Spinal cord (tissue), 9 donors: ENCODE measurements at regions not wholly inside any gene's neighbourhood (a gene's known extent, or its start where the extent isn't known, plus 50 kb on each side); places are given as distances from the start of the nearest gene placed in this dataset.

ENCODE experiments used
- DNase-seq, 6 donors: peaks; one replicate each; pipeline versions ENCODE4 v3.0.0 to v3.0.0-alpha.2; 2013 to 2015; ENCODE audit warnings: low spot score in 6 of 6, low read depth in 4 of 6
- H3K27ac ChIP-seq: one replicate; pipeline ENCODE4 v1.5.1; 2013; ENCODE audit warnings: low read depth, low read length, control low read depth
- H3K27me3 ChIP-seq: one replicate; pipeline ENCODE4 v1.6.1; 2013; ENCODE audit warnings: low read length; ENCODE audit not compliant: control insufficient read depth, insufficient read depth
- H3K36me3 ChIP-seq: one replicate; pipeline ENCODE4 v1.6.1; 2013; ENCODE audit warnings: low read length; ENCODE audit not compliant: control insufficient read depth, insufficient read depth
- H3K4me1 ChIP-seq: one replicate; pipeline ENCODE4 v1.6.1; 2013; ENCODE audit warnings: low read length; ENCODE audit not compliant: control insufficient read depth, insufficient read depth
- H3K4me3 ChIP-seq: one replicate; pipeline ENCODE4 v1.5.1; 2013; ENCODE audit warnings: low read depth, low read length, control low read depth
- H3K9me3 ChIP-seq: one replicate; pipeline ENCODE4 v1.6.1; 2013; ENCODE audit warnings: low read length; ENCODE audit not compliant: control insufficient read depth, insufficient read depth
- WGBS: methylation state at CpG from one replicate; pipeline ENCODE4 v1.1.5; 2013; ENCODE audit warnings: missing lambda C conversion rate; ENCODE audit not compliant: insufficient coverage; 5-methylcytosine and 5-hydroxymethylcytosine counted together
- donor health status: healthy.

DNA sequence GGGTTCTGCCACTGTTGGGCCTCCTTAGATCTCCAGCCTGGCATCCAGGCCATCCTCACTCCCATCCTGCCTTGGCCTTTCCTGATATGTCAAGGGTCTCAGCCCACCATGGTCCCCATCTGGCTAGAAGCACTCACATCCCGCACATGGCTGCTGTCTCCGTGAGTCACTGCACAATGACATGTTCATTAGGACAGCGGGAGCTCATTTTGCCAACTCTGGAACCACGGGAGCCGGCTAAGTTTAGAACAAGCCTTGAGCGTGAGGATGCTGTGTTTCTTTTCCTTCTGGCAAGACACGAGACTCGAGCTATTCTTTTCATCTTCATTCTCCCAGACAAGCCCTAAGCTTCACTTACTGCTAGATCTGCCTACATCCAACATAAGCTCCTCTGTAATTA lies 65.7 kb upstream of the KSR1 start:
- Histone ChIP-seq H3K27me3 (no peaks in the 10 kb centered on the region), H3K9me3 (no peaks in the 10 kb centered on the region), H3K27ac (no peak overlapping the region), H3K36me3 (no peaks in the 10 kb centered on the region), H3K4me3 (no peak overlapping the region), H3K4me1 (no peaks in the 10 kb centered on the region)
- 74% methylated on average over 6 of the region's 8 CpGs for WGBS
- DNase-seq: no peak

DNA sequence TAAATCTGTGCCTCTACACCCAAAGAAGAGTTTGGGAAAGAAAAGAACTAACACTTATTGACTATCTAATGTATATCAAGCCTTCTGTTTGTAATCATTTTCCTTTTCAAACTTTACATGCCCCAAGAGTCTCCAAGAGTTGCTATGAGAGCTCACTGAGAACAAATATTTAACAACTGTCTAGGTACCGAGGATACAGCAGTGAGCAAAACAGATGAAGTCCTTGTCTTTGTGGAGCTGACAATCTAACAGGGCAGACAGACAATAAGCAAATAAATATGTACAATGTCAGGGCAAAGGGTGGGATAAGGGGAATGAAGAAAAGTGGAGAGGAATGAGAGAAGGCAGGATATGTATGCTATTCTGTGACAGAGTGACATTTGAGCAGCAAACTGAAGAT lies 64.8 kb upstream of the KSR1 start:
- Histone ChIP-seq H3K27ac (no peak overlapping the region), H3K9me3 (no peaks in the 10 kb centered on the region), H3K4me1 (no peaks in the 10 kb centered on the region), H3K4me3 (no peak overlapping the region), H3K36me3 (no peaks in the 10 kb centered on the region), H3K27me3 (no peaks in the 10 kb centered on the region)
- DNase-seq: no peak
- WGBS: 80% methylated on average over 1 of the region's 1 CpG

DNA sequence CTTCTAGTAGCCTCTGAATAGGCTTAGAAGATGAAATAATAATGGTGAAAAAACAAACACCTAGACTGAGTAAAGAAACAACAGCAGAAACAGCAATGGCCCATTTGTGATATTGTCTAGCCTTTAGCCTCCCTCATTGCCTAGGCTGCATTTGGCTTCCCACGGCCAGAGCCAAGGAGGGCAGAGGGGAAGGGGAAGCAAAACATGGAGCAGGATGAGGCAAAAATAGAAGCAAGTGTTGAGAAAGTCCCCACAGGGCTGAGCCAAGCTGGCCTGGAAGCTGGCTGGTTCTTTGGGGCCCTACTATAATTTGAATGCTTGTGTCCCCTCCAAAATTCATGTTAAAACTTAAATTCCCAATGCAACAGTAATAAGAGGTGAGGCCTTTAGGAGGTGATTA lies 60.2 kb upstream of the KSR1 start:
- H3K36me3 ChIP-seq: no peaks in the 10 kb centered on the region
- H3K27ac ChIP-seq: no peak overlapping the region
- H3K4me1 ChIP-seq: no peaks in the 10 kb centered on the region
- H3K27me3 ChIP-seq: no peaks in the 10 kb centered on the region
- DNase-seq: no peak
- no CpG with 5 or more reads among the region's 1 CpG for WGBS
- H3K9me3 ChIP-seq: no peaks in the 10 kb centered on the region
- H3K4me3 ChIP-seq: no peak overlapping the region

DNA sequence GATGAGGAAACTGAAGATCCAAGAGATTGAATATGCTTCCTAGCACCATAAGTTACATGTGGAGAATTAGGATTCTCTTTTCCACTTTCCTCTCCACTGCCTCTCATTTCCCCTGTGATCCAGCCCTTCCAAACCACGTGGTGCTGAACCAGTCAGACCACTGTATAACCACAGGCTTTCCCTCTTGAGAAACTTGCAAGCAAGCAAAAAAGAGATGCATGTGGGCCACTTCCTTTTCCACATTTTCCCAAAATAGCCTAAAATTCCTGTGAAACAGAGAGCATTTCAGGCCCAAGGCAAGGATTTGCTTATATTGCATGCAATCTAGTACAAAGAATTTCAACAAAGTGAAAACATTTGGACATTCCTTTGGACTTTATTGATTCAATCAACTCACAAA lies 59.3 kb upstream of the KSR1 start:
- no peaks in the 10 kb centered on the region for H3K9me3 ChIP-seq
- 30% methylated on average over 1 of the region's 1 CpG for WGBS
- no peak overlapping the region for H3K27ac ChIP-seq
- no peaks in the 10 kb centered on the region for H3K4me1 ChIP-seq
- H3K4me3 ChIP-seq: no peak overlapping the region
- H3K36me3 ChIP-seq: no peaks in the 10 kb centered on the region
- H3K27me3 ChIP-seq: no peaks in the 10 kb centered on the region
- no peak for DNase-seq

DNA sequence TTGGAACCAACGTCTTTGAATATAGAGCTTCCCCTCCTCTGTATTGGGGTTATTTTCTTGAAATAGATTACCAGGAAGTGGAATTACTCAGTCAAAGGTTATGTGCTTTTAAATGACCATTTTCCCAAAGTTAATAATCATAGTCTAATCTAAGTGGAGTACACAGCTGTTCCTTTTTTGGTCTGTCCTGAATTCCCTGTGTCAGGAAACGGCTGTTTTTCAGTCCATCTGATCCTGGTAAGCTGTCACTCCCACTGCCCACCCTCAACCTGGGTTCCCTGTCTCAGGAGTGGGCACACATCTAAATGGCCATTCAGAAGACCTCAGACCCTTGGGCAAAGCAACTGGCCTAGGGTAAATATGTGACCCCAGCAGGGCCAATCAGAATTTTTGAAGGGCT lies 57.6 kb upstream of the KSR1 start:
- Histone ChIP-seq H3K4me3 (no peak overlapping the region), H3K4me1 (no peaks in the 10 kb centered on the region), H3K27me3 (no peaks in the 10 kb centered on the region), H3K36me3 (no peaks in the 10 kb centered on the region), H3K9me3 (no peaks in the 10 kb centered on the region), H3K27ac (no peak overlapping the region)
- WGBS: 75% methylated on average over 1 of the region's 2 CpGs
- DNase-seq: no peak

DNA sequence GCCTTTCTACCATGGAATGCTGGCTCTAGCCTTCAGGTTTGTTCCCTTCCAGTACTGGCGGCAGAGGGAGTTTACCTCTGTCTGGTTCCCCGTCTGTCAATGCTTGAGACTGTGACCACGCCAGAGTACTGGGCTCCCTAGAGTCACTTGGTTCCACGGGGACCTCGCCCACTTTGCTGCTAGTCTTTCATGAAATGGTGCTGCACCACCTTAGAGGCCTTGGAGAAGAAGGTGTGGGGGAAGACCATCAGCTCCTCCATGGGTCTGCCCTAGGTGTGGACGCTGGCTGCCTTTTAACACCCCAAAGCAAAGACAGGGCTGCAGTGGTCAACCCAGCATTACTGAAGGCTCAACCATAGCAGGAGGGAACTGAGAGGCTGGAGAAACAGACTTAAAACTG lies 55.3 kb upstream of the KSR1 start:
- WGBS: 99% methylated on average over 6 of the region's 6 CpGs
- H3K9me3 ChIP-seq: no peaks in the 10 kb centered on the region
- no peaks in the 10 kb centered on the region for H3K36me3 ChIP-seq
- no peaks in the 10 kb centered on the region for H3K27me3 ChIP-seq
- DNase-seq: no peak
- no peak overlapping the region for H3K4me3 ChIP-seq
- no peak overlapping the region for H3K27ac ChIP-seq
- no peaks in the 10 kb centered on the region for H3K4me1 ChIP-seq

DNA sequence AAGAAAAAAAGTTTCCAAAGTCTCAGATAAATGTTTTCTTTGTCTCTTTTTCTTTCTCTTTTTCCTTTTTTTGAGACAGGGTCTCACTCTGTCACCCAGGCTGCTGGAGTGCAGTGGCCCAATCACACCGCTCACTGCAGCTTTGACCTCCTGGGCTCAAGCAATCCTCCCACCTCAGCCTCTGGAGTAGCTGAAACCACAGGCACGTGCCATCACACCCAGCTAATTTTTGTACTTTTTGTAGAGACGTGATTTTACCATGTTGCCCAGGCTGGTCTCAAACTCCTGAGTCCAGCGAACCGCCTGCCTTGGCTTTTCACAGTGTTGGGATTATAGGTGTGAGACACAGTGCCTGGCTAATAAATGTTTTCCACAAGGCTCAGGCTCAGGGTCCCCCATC lies 53.3 kb upstream of the KSR1 start:
- no peak overlapping the region for H3K4me3 ChIP-seq
- no peaks in the 10 kb centered on the region for H3K4me1 ChIP-seq
- 93% methylated on average over 3 of the region's 5 CpGs for WGBS

DNA sequence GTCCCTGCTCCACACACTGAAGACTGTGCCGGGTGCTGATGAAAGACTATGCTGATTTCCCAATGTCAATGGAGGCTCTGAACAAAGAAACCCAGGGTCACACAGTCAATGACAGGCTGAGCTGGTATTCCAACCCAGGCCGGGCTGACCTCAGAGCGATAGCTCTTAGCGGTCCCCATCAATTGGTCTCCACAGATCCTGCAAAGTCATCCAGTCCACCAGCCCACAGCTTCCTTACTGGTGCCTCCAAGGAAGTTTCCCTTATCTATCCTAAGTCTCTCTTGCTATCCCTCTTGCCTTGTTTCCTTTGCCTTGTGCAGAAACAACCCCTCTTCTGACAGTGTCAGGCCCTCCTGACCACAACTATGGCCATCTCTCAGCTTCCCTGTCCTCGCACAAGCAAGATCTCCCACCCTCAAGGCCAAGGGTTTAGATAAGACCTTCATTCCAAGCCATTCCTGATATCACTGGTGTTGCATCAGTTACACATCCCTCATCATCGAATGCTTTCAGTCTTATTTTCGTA lies 52.7 kb upstream of the KSR1 start:
- H3K9me3 ChIP-seq: no peaks in the 10 kb centered on the region
- DNase-seq: no peak
- H3K4me3 ChIP-seq: no peak overlapping the region
- H3K27me3 ChIP-seq: no peaks in the 10 kb centered on the region
- peaks cover 1% of the 10 kb centered on the region for H3K4me1 ChIP-seq
- H3K36me3 ChIP-seq: no peaks in the 10 kb centered on the region
- H3K27ac ChIP-seq: no peak overlapping the region
- WGBS: 52% methylated on average over 5 of the region's 7 CpGs

More for the DNA sequence above, 53.3 kb upstream of the KSR1 start:
- no peak for DNase-seq
- no peaks in the 10 kb centered on the region for H3K27me3 ChIP-seq
- no peaks in the 10 kb centered on the region for H3K36me3 ChIP-seq
- H3K9me3 ChIP-seq: no peaks in the 10 kb centered on the region
- H3K27ac ChIP-seq: no peak overlapping the region

DNA sequence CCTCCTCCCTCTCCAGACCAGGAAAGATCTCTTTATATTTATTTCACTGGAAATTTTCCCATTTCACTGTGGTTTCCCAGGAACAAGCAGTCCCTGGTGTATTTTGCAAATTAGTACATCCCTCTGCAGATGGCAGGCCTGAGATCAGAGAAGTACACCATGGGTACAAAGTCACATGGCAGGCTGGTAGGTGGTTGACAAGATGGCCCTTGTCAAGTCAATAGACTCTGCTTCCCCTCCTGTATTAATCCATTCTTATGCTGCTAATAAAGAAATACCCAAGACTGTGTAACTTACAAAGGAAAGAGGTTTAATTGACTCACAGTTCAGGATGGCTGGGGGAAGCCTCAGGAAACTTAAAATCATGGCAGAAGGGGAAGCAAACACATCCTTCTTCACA lies 51.6 kb upstream of the KSR1 start:
- Histone ChIP-seq H3K4me3 (no peak overlapping the region), H3K27ac (no peak overlapping the region), H3K9me3 (no peaks in the 10 kb centered on the region), H3K36me3 (no peaks in the 10 kb centered on the region), H3K27me3 (no peaks in the 10 kb centered on the region), H3K4me1 (peaks cover 2% of the 10 kb centered on the region)
- DNase-seq: no peak
